Umbilical cord (tissue), 1 donor: ENCODE measurements at regions not wholly inside any gene's neighbourhood (a gene's known extent, or its start where the extent isn't known, plus 50 kb on each side); places are given as distances from the start of the nearest gene placed in this dataset.

Experiments
- DNase-seq: peaks from one replicate; pipeline ENCODE4 v3.0.0-alpha.2; 2015; ENCODE audit warnings: low spot score

DNA sequence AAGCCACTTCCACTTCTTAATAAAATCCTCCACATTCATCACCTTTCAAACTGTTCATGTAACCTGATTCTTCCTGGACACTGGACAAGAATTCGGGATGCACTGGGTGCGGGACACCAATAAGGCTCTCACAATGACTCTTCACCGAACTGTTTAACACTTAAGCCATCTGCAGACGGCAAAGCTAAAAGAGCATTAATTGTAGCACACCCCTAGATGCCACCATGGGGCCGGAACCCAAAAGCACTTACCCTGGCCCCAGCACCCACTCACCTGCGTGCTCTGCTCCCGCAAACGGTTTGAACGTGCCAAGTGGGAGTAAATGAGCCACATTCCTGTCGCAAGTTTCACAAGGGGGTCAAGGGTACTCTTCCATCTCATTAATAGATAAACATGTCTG lies 254.3 kb upstream of the PRR20A start:
- no peak for DNase-seq

DNA sequence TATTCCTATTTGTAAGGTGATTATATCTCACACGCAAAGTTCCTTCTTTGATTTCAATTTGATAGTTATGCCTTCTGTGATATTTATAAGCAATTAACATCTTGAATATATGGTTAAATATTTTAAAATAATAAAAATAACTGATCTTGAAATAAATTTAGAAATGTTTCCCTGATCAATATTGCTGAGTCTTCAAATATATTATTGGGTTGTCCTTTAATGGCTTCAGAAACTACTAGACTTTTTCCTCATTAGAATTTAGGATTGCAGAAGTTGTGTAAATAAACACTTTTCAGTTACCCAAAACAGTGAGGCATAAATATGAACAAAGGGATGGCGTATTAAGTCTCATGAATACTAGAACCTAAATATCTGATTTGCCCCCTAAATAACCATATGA lies 252.3 kb upstream of the PRR20A start:
- DNase-seq: no peak

DNA sequence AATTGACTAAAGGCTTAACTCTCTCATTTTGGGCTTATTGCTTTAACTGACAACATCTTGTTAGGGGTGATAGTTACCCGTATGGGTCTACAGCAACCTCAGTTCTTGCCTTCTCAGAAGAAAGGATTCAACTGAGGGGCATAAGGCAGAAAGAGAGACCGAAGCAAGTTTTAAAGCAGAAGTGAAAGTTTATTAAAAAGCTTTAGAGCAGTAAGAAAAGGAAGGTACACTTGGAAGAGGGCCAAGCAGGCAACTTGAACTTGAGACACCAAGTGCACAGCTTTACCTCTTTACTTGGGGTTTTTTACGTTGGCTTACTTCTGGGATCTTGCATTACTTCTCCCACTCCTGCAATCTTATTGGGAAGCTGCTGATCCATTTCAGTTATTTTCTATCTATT lies 246.9 kb upstream of the PRR20A start:
- DNase-seq: no peak

DNA sequence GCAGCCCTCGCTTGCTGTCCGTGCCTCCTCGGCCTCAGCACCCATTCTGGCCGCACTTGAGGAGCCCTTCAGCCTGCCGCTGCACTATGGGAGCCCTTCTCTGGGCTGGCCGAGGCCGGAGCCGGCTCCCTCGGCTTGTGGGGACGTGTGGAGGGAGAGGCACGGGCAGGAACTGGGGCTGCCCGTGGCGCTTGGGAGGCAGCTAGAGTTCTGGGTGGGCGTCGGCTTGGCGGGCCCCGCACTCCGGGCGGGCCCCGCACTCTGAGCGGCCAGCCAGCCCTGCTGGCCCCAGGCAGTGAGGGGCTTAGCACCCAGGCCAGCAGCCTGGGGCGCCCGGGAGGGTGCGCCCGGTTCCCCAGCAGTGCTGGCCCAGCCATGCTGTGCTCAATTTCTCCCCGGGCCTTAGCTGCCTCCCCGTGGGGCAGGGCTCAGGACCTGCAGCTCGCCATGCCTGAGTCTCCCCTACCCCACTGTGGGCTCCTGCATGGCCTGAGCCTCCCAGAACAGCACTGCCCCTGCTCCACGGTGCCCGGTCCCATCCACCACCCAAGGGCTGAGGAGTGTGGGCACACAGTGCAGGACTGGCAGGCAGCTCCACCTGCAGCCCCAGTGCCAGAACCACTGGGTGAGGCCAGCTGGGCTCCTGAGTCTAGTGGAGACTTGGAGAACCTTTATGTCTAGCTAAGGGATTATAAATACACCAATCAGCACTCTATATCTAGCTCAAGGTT lies 240.0 kb upstream of the PRR20A start:
- DNase-seq: no peak

DNA sequence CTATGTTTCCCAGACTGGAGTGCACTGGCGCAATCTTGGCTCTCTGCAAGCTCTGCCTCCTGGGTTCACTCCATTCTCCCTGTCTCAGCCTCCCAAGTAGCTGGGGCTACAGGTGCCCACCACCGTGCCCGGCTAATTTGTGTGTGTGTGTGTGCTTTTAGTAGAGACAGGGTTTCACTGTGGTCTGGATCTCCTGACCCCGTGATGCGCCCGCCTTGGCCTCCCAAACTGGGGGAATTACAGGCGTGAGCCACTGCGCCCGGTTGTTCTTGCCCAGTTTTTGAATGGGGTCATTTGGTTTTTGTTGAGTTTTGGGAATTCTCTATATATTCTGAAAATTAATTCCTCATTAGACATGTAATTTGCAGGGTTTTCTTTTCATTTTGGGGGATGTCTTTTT lies 238.4 kb upstream of the PRR20A start:
- no peak for DNase-seq

DNA sequence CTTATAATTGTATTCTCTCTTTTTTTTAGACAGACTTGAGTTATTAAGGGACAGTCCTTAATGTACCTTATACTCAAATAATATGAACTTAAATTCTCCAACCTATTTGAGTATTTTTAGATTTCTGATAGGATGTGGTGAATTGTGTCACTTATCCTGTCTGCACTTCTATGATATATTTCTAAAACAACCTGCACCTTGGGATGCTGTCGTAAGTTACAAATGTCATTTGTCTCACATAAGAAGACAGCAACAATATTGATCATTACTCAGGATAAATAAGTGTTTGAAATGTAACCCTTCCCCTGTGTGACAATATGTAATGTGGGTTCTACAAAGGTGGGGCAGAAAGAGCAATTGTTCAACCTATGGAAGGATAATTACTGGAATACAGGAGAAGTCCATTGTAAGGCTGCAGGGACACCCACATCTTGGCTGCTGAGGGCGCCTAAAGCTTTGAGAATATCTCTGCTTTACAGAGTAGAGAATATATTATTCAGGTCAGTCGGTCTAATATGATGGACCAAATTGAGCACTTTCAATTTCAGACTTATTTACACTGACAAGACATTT lies 236.9 kb upstream of the PRR20A start:
- no peak for DNase-seq

DNA sequence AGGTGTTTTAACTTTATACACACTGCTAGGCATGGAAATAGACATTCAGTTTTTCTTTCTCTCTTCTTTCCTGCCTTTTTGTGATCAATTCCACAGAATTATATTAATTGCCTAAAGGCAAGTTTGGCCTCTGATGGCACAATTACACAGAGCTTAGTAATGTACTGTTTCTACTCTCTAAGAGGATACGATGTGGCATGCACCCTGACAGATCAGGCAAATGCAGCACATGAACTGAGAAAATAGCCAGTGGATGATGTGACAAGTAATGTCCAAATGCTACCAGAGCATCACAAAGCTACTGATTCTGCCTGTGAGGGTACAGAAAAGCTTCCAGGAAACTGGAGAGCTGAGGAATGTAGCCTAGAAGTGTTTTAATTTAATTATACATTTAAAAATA lies 233.8 kb upstream of the PRR20A start:
- no peak for DNase-seq

DNA sequence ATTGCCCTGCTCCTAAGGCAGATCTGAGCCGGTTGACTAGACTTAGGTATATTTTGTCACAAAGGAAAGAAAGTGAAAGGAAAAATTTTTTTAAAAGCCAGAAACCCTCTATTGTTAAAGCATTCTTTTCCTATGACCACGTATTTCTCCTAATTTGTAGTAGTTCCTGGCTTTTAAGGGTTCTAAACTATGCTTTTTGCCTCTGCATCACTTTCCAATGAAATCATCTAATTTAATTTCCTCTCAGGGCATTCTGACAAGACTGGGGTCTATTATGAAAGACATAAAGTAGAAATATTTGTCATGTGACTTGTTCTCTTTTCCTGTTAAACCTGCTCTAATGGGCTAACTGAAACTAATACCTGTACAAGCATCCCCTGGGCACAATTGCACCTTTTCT lies 233.0 kb upstream of the PRR20A start:
- DNase-seq: peak; percentile 33

DNA sequence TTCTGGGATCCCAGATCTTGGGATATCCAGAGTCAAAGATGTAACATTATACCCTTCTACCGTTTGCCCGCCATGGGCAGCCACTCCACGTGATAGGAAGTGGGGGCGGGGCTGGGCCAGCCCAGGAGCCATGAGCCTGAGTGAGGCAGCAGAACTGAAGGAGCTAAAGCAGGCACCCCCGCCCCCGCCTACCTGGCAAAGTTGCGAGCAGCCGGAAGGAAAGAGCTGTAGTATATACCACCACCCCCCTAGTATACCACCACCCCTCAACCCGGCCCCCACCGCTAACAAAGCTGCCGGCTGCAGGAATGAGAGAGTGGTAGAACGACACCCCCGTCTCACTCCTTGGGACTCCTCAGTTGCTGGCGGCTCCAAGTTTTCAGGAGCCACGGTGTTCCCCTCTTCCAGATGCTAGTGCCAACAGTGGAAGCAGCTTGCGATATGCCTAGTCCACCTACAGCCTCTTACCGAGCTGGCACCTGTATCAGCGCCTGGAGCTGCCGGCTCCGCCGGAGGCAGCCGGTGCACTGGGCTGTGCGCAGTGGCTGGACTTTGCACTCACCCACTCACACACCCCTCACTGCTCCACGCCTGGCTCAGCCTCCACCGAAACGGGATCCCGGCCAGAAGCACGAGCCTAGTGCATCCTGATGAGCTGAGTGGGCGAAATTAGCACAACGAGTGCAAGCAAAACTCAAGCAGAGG lies 230.7 kb upstream of the PRR20A start:
- no peak for DNase-seq

DNA sequence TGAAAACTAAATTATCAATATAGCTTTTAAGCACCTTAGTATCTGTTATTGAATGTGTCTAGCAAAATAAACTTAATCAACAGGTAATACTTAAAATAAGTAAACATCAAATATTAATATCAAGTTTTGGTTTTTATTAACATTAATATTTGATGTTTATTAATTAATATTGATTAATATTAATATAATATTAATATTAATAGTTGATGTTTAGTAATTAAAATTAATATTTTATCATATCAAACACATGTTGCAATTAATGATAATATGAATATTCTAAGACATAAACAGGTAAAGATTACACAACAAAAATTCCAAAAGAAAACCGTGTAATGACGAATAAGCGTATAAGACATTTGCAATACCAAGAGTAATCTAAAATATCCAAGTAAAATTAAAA lies 222.8 kb upstream of the PRR20A start:
- no peak for DNase-seq

DNA sequence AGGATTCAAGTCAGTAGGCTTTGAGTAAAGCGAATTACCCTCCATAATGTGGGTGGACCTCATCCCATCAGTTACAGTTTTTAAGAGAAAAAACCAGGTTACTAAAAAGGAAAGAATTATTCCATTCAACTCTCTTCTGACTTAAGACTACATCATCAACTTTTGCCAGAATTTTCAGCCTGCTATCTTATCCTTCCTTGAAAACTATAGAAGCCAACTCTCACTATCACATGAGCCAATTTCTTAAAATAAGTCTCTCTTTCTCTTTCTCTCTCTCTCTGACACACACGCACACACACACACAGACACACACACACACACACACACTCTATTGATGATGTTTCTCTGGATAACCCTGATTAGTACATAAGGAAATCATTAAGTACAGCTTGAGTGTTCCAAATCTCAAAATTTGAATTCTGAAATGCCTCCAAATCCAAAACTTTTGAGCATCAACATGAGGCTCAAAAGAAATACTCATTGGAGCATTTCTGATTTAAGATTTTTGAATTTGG lies 217.0 kb upstream of the PRR20A start:
- DNase-seq: no peak

DNA sequence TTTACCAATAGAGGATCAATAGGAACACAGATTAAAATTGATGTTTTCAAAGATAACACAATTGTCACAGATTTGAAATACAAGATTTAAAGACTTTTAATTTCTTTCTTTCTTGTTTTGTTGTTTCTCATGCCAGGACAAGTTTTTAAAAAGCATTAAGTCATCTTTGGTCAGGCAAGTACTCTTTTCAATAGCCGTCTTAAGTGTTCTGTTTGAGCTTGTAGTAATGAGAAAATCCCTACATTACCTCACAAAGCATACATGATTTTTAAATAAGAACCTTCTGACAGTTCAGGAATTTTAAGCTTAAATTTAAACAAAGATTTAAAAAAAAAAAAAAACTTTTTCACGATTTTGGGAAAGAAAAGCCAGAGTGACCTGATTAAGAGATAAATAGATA lies 216.3 kb upstream of the PRR20A start:
- DNase-seq: no peak

DNA sequence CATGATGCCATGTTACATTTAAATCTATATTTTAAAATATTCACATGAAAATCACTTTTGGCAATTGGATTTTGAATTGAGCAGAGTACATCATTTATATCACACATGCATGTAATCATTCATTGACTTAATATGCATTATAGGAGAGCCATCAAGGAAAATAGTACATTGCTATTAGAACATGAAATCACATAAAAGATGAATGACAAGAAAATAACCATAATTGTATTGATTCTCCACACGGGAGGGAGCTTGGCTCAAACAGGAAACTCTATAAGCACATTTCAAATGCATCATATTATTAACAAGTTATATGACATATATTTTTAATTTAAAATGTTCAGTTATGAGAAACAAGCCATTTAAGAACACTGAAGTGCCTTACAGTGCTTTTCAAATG lies 208.6 kb upstream of the PRR20A start:
- no peak for DNase-seq

DNA sequence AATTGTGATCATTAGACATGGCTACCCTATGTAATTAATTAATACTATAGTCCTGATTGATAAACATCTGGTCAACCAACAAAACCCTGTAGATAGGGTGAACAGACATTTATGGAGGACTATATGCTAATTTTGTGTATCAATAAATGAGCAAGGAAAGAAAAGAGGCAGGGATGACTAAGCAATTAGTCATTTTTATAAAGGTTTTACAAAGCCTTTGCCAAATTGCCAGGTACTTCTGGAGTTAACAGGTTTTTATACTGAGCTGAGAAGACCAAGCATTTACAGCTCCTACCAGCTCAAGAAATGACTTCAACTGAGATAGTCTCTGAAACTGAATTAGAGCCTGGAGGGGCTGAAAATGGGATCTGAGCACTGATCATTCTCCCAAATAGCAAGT lies 186.8 kb upstream of the PRR20A start:
- DNase-seq: no peak

DNA sequence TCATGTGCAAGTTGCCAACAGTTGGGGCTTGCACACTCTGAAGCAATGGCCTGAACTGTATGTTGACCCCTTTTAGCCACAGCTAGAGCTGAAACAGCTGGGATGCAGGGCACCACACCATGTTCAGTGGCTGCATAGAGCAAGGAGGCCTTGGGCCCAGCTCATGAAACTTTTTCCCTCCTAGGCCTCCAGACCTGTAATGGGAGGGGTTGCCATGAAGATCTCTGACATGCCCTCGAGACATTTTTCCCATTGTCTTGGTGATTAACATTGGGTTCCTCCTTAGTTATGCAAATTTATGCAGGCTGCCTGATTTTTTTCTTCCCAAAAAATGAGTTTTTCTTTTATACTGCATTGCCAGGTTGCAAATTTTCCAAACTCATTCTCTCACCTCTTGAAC lies 165.1 kb upstream of the PRR20A start:
- DNase-seq: no peak

DNA sequence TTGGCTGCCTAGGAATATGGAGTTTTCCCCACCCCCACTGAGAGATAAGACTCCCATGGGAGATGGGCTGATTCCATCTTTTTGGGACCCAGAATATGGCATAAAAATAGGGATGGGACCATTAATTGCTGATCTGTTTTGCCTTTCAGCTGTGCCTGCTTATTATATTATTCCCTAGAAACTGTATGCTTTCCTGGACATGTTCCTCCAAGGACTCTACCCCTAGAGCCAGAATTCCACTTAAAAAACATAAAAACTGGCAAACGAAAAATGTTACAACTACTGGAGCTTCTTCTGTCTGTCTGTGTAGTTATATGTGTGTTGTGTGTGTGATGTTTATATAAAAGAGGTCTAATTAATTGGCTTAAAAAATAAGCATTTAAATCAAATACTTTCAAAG lies 159.9 kb upstream of the PRR20A start:
- no peak for DNase-seq

DNA sequence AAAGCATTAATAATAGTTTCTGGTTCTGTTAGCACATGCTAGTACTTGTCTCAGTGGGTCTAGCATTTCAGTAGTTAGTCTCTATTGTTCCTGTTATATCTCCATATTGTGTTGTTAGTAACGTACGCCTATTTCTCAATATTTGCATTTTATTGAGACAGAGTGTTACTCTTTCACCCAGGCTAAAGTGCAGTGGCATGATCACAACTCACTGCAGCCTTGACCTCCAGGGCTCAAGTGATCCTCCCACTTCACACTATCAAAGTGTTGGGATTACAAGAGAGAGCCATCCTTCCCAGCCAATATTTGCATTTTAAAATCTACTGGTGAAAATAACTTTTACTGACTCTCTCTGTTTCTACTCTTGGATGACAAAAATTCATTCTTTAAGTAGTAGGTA lies 154.6 kb upstream of the PRR20A start:
- no peak for DNase-seq

DNA sequence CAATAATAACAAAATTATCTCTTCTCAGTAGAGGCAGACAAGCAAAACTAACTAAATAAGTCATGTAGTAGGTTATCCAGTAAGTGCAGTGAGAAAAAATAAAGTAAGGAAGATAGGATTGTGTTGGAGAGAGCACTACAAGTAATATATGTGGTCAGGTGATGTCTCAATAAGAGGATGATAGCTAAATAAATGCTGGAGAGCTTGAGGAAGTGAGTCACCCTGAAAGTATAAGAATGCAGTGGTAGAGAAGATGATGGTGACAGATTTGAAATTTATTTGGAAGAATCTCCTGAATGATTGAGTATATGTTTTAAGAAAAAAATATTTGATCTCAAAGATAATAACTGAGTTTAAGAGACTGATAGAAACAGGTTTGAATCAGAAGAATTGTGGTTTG lies 152.2 kb upstream of the PRR20A start:
- no peak for DNase-seq

DNA sequence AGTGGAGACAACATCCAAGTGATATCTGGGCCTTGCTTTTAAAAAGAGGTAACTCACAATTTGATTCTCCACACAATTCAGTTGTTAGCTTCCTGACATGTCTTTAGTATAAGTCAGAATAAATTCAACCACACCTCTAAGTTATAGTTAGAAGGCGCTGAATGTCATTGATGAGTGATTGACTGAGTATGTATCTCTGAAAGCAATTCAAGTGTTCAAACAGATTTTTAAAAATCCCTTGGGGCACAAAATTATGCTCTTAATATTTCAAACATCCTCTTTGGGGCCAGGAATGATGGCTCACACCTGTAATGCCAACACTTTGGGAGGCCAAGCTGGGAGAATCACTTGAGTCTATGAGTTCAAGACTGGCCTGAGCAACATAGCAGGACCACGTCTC lies 137.0 kb upstream of the PRR20A start:
- no peak for DNase-seq

DNA sequence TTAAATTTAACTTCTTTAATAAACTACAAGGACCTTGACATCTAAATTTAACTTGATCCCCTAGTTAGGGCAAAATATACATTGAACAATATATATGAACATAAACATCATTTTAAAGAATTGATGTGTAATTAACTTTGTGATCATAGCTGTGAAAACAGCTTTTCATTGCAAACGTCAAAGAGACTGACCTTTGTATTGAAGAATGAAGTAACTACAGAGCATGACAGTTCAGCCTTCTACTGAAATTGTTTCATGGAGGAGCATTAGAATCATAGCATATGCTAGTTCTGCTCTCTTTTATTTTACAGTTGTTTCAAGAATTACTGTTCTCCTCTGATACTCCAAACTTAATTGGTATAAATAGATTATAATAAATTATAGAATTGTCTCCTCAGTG lies 123.4 kb upstream of the PRR20A start:
- no peak for DNase-seq

DNA sequence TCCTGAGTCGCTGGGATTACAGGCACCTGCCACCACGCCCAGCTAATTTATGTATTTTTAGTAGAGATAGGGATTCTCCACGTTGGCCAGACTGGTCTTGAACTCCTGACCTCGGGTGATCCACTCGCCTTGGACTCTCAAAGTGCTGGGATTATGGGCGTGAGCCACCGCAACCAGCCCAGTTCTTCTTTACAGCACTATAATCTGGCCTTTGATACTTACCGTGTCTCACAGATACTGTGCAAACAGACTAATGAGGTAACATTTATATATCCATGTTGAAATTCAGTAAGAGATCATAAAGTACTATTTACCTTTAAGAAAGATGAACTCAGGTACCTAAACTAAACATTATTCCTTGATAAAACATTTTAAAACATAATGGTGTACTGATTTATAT lies 121.8 kb upstream of the PRR20A start:
- no peak for DNase-seq

DNA sequence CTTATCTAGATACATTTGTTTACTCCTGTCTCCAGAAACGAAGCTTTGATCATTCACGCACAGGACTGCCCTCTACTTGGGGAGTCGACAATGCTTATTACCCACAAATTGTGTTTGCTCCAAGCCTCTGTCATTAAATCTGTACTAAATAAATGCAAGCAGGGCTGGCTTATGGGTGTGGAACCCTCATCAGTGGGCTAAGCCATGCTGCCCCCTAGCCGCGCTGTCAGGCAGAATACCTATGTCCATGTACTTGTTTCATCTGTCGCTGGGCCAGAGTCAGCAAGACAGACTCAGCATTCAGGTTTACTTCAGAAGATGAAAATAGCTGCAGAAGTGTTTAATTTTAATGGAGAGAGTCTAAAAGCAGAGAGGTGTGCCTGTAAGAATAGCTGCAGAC lies 110.0 kb upstream of the PRR20A start:
- no peak for DNase-seq

DNA sequence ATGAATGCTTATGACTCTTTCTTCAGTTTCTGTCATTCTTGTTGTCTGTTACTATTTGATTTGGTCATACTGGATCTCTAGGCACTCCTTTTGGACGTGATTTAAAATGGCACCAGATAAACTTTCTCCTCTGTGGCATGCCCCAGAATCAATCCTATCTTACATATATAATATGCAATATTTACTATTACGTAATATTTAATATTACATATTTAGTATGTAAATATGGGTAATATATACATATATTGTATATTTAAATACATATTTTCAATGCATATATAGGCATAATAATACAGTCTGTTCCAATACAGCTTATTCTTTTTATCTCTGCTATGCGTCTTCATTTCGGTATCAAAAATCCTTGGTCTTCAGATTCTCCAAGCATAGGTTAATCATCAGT lies 104.4 kb upstream of the PRR20A start:
- no peak for DNase-seq
